WTC11 (cell line): ENCODE measurements at regions not wholly inside any gene's neighbourhood (a gene's known extent, or its start where the extent isn't known, plus 50 kb on each side); places are given as distances from the start of the nearest gene placed in this dataset.

Experiments used
- ATAC-seq: fragments of 200-7000 bp; cut with Tn5 transposase; 2 replicates; pipeline ENCODE4 v1.10.0; 2021; ENCODE audit warnings: mild to moderate bottlenecking, moderate library complexity
- CTCF ChIA-PET: fragments of 300-600 bp; sonication (Branson Sonifier 250); formaldehyde crosslinking; loops from one replicate; lab custom pipeline; 2021; ENCODE audit warnings: antibody characterized with exemption; lab: Charles Lee
- POLR2A ChIA-PET: fragments of 350-600 bp; sonication (Branson Sonifier 250); formaldehyde crosslinking; loops from one replicate; lab custom pipeline; 2021; ENCODE audit warnings: antibody characterized with exemption; lab: Charles Lee
- DNase-seq: peaks from one replicate; pipeline ENCODE4 v3.0.0; 2021; ENCODE audit warnings: low spot score
- H3K27ac Mint-ChIP-seq: 2 replicates; pipeline ENCODE4 v1.8.0; 2021; ENCODE audit warnings: mixed read lengths
- H3K27me3 Mint-ChIP-seq: 2 replicates; pipeline ENCODE4 v1.8.0; 2021; ENCODE audit warnings: low read depth, mild to moderate bottlenecking, moderate library complexity, mixed read lengths
- H3K36me3 Mint-ChIP-seq: 2 replicates; pipeline ENCODE4 v1.8.0; 2021; ENCODE audit warnings: mixed read lengths
- H3K4me1 Mint-ChIP-seq: 2 replicates; pipeline ENCODE4 v1.8.0; 2022; ENCODE audit warnings: mixed read lengths
- H3K4me3 Mint-ChIP-seq: 2 replicates; pipeline ENCODE4 v1.8.0; 2021; ENCODE audit warnings: mild to moderate bottlenecking, moderate library complexity, mixed read lengths
- H3K9me3 Mint-ChIP-seq: 2 replicates; pipeline ENCODE4 v1.8.0; 2021; ENCODE audit warnings: mixed read lengths
- AFF4 ChIP-seq: sonication (generic); formaldehyde crosslinking; IDR thresholded peaks from 2 replicates; pipeline ENCODE4 v1.8.1; 2023; ENCODE audit warnings: mild to moderate bottlenecking, missing genetic modification reagents, borderline replicate concordance
- GRHL2 ChIP-seq: fragments of 250-450 bp; sonication (Bioruptor Pico); IDR thresholded peaks from 2 replicates; pipeline ENCODE4 v1.8.0; 2022; ENCODE audit warnings: mild to moderate bottlenecking, moderate library complexity; ENCODE audit not compliant: insufficient replicate concordance, severe bottlenecking
- GTF2I ChIP-seq: fragments of 250-450 bp; sonication (Bioruptor Pico); conservative IDR thresholded peaks from 2 replicates; pipeline ENCODE4 v1.4.0; 2021; ENCODE audit warnings: mild to moderate bottlenecking
- IRF2 ChIP-seq: sonication (generic); formaldehyde crosslinking; IDR thresholded peaks from 2 replicates; pipeline ENCODE4 v1.8.0; 2022; ENCODE audit warnings: low read depth, missing genetic modification reagents, borderline replicate concordance
- JAZF1 ChIP-seq: fragments of 250-450 bp; sonication (Bioruptor Pico); IDR thresholded peaks from 2 replicates; pipeline ENCODE4 v1.9.0; 2021; ENCODE audit warnings: moderate library complexity, mild to moderate bottlenecking, inconsistent platforms
- NFATC4 ChIP-seq: fragments of 250-450 bp; sonication (Bioruptor Pico); IDR thresholded peaks from 2 replicates; pipeline ENCODE4 v1.9.0; 2021; ENCODE audit warnings: mild to moderate bottlenecking
- NR2C2 ChIP-seq: sonication (generic); formaldehyde crosslinking; IDR thresholded peaks from 2 replicates; pipeline ENCODE4 v1.8.0; 2022; ENCODE audit warnings: mild to moderate bottlenecking, missing genetic modification reagents
- PRDM15 ChIP-seq: sonication (generic); formaldehyde crosslinking; IDR thresholded peaks from 2 replicates; pipeline ENCODE4 v1.8.0; 2022; ENCODE audit warnings: missing genetic modification reagents
- PREB ChIP-seq: sonication (generic); formaldehyde crosslinking; IDR thresholded peaks from 2 replicates; pipeline ENCODE4 v1.8.1; 2022; ENCODE audit warnings: mild to moderate bottlenecking, missing genetic modification reagents, moderate library complexity, borderline replicate concordance
- SP1 ChIP-seq: sonication (generic); formaldehyde crosslinking; conservative IDR thresholded peaks from 2 replicates; pipeline ENCODE4 v1.8.1; 2022; ENCODE audit warnings: missing genetic modification reagents
- ZBTB21 ChIP-seq: sonication (generic); formaldehyde crosslinking; IDR thresholded peaks from 2 replicates; pipeline ENCODE4 v1.8.1; 2023; ENCODE audit warnings: mild to moderate bottlenecking, missing genetic modification reagents, borderline replicate concordance
- ZNF281 ChIP-seq: sonication (generic); formaldehyde crosslinking; IDR thresholded peaks from 2 replicates; pipeline ENCODE4 v1.8.0; 2023; ENCODE audit warnings: mild to moderate bottlenecking, missing genetic modification reagents
- ZNF396 ChIP-seq: fragments of 250-450 bp; sonication (Bioruptor Pico); IDR thresholded peaks from 2 replicates; pipeline ENCODE4 v1.8.0; 2021; ENCODE audit warnings: mild to moderate bottlenecking, moderate library complexity, borderline replicate concordance
- ZSCAN18 ChIP-seq: fragments of 250-450 bp; sonication (Bioruptor Pico); IDR thresholded peaks from 2 replicates; pipeline ENCODE4 v2.1.2; 2022; ENCODE audit warnings: mild to moderate bottlenecking, moderate library complexity

GRCh38 chr11:16494918-16495691, 138.8 kb upstream of the SOX6 start:
- Mint-ChIP-seq H3K4me1 (no peaks in the 10 kb centered on the region), H3K27ac (no peak overlapping the region)
- TF ChIP-seq PREB (CRISPR knock-in tag) (no peak), ZBTB21 (CRISPR knock-in tag) (no peak), PRDM15 (CRISPR knock-in tag) (no peak), SP1 (no peak), NFATC4 (CRISPR knock-in tag) (no peak), GTF2I (no peak), AFF4 (CRISPR knock-in tag) (no peak), GRHL2 (CRISPR knock-in tag) (no peak), ZNF281 (CRISPR knock-in tag) (no peak), ZNF396 (CRISPR knock-in tag) (no peak), IRF2 (CRISPR knock-in tag) (no peak), JAZF1 (CRISPR knock-in tag) (no peak), ZSCAN18 (CRISPR knock-in tag) (no peak), NR2C2 (CRISPR knock-in tag) (no peak)
- TF ChIP-seq, all 79 proteins: peak for 0
- CTCF ChIA-PET = no interaction called here
- Mint-ChIP-seq H3K9me3 (peaks cover 25% of the 10 kb centered on the region), H3K36me3 (peaks cover 11% of the 10 kb centered on the region), H3K4me3 (no peak overlapping the region), H3K27me3 (peaks cover 56% of the 10 kb centered on the region)
- POLR2A ChIA-PET = no interaction called here
- DNase-seq (no peak), ATAC-seq (no peak)
